BJ (cell line): ENCODE measurements at regions not wholly inside any gene's neighbourhood (a gene's known extent, or its start where the extent isn't known, plus 50 kb on each side); places are given as distances from the start of the nearest gene placed in this dataset.

Experiments
- CTCF ChIA-PET: fragments of 350-600 bp; formaldehyde crosslinking; extraction: SDS; loops from one replicate; lab custom pipeline; 2021; ENCODE audit warnings: antibody characterized with exemption, inconsistent platforms; lab: Yijun Ruan, JAX
- POLR2A ChIA-PET: fragments of 300-600 bp; sonication (Branson Sonifier 250); formaldehyde crosslinking; extraction: SDS; loops from one replicate; lab custom pipeline; 2021; ENCODE audit warnings: antibody characterized with exemption; lab: Charles Lee
- DNase-seq: peaks from one replicate; pipeline ENCODE4 v3.0.0-alpha.2; 2011; ENCODE audit warnings: low read depth
- H3K27me3 ChIP-seq: 2 replicates; pipeline ENCODE4 v1.6.0; 2011; ENCODE audit warnings: low read length; ENCODE audit not compliant: control insufficient read depth, insufficient read depth
- H3K36me3 ChIP-seq: 2 replicates; pipeline ENCODE4 v1.5.1; 2011; ENCODE audit warnings: low read length; ENCODE audit not compliant: control insufficient read depth, insufficient read depth
- H3K4me3 ChIP-seq: 2 replicates; pipeline ENCODE4 v1.5.1; 2011; ENCODE audit warnings: low read depth, mild to moderate bottlenecking, control low read depth, low read length
- CTCF ChIP-seq: IDR thresholded peaks from 2 replicates; pipeline ENCODE4 v1.5.1; 2011; ENCODE audit warnings: low read depth, mild to moderate bottlenecking, control low read depth, inconsistent platforms, low read length, moderate library complexity; ENCODE audit not compliant: insufficient read depth

GRCh38 chr7:84697506-84697905 lies 489.4 kb downstream of the SEMA3D start:
- DNase-seq, result peak; percentile 49
- CTCF ChIA-PET, result no interaction called here

GRCh38 chr7:84693483-84693882 lies 493.4 kb downstream of the SEMA3D start:
- ChIA-PET POLR2A (no interaction called here), CTCF (no interaction called here)
- H3K27me3 ChIP-seq, result no peaks in the 10 kb centered on the region
- H3K4me3 ChIP-seq, result no peak overlapping the region
- H3K36me3 ChIP-seq, result no peaks in the 10 kb centered on the region
- DNase-seq, result no peak
- TF ChIP-seq CTCF, result no peak

More at GRCh38 chr7:84697506-84697905, 489.4 kb downstream of the SEMA3D start:
- H3K27me3 ChIP-seq, result no peaks in the 10 kb centered on the region
- H3K36me3 ChIP-seq, result no peaks in the 10 kb centered on the region
- POLR2A ChIA-PET, result interaction anchor here (0.6 to 1.0 kb wide), 2 partner anchors 9 to 692 kb away, joined by 3 to 4 read pairs; no protein-coding TSS in a partner anchor
- no peak for TF ChIP-seq CTCF
- H3K4me3 ChIP-seq, result no peak overlapping the region

DNA sequence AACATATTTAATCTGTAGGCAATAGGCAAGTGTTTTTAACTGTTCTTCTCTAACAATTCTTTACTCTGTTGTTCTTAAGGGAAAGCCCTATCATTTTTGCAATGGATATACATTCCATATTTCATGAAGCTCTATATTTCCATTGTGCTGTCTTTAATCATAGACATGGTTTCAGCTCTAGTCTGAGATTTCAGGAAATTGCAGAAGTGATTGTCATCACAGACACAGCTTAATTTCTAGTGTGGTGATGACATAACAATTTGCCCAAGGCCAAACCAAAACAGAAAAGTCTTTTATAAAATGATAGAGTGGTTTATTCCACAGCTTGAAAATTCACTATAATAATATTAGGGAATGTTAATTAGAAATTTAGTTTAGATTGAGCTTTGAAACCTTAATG lies 494.1 kb upstream of the SEMA3A start:
- H3K27me3 ChIP-seq, result no peaks in the 10 kb centered on the region
- no peak for TF ChIP-seq CTCF
- H3K4me3 ChIP-seq, result no peak overlapping the region
- POLR2A ChIA-PET, result interaction anchor here (1.6 kb wide), 1 partner anchor 9 kb away, joined by 4 read pairs; no protein-coding TSS in a partner anchor
- no peak for DNase-seq
- CTCF ChIA-PET, result interaction anchor here (0.6 kb wide), 1 partner anchor 195 kb away, joined by 3 read pairs; no protein-coding TSS in a partner anchor
- H3K36me3 ChIP-seq, result no peaks in the 10 kb centered on the region

DNA sequence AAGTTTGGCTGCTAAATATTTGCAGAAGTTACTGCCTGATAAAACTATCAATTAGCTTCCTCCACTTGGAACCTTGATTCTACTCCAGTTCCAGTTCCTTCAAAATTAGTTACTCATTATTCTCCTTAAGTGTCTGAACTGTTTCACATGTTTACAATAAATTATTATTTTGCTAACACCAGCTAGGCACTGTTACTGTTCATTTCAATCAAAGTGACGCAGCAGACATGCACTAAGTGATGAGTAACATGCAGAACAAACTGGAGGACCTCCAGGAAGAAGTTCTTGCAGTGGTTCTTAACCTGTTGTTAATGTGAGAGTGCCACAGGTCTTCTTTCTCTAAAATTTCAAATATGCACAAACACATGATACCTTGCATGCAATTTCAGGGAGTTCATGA lies 491.8 kb upstream of the SEMA3A start:
- H3K27me3 ChIP-seq, result no peaks in the 10 kb centered on the region
- no peak for TF ChIP-seq CTCF
- H3K4me3 ChIP-seq, result no peak overlapping the region
- no peak for DNase-seq
- ChIA-PET CTCF (no interaction called here), POLR2A (no interaction called here)
- no peaks in the 10 kb centered on the region for H3K36me3 ChIP-seq

GRCh38 chr7:84684836-84685480 lies 490.4 kb upstream of the SEMA3A start:
- no peak for TF ChIP-seq CTCF
- H3K4me3 ChIP-seq, result no peak overlapping the region
- no peaks in the 10 kb centered on the region for H3K27me3 ChIP-seq
- DNase-seq, result no peak
- POLR2A ChIA-PET, result no interaction called here
- CTCF ChIA-PET, result interaction anchor here (0.7 kb wide), 1 partner anchor 340 kb away, joined by 3 read pairs; no protein-coding TSS in a partner anchor
- H3K36me3 ChIP-seq, result no peaks in the 10 kb centered on the region
